Lower leg skin (tissue), 4 donors: ENCODE measurements at regions not wholly inside any gene's neighbourhood (a gene's known extent, or its start where the extent isn't known, plus 50 kb on each side); places are given as distances from the start of the nearest gene placed in this dataset.
A peak's percentile ranks its signal among the peaks of the same experiment; 100 is the strongest.

ENCODE experiments used
- DNase-seq, 2 donors: peaks; one replicate each; pipeline ENCODE4 v3.0.0-alpha.2; 2019; ENCODE audit warnings: low spot score in 2 of 2
- H3K4me3 ChIP-seq: fragments of 200-600 bp; sonication (generic); 2 replicates; pipeline ENCODE4 v1.5.1; 2017; ENCODE audit warnings: mild to moderate bottlenecking, low read depth; ENCODE audit not compliant: poor library complexity, severe bottlenecking
- CTCF ChIP-seq, 3 donors: fragments of 450-650 bp; IDR thresholded peaks; one replicate each; pipeline ENCODE4 v1.5.1; 2016; ENCODE audit warnings: antibody characterized with exemption in 3 of 3, mild to moderate bottlenecking in 3 of 3, moderate library complexity in 2 of 3
- POLR2A ChIP-seq, 2 donors: fragments of 450-650 bp; IDR thresholded peaks; one replicate each; pipeline ENCODE4 v1.6.1; 2016 to 2017; ENCODE audit warnings: antibody characterized with exemption in 2 of 2, mild to moderate bottlenecking in 1 of 2, moderate library complexity in 1 of 2
- WGBS, 2 donors: methylation state at CpG; one replicate each; pipeline ENCODE4 v1.1.5; 2018; 5-methylcytosine and 5-hydroxymethylcytosine counted together
- intact Hi-C: fragments of 100-400 bp; cut with DNase I; formaldehyde crosslinking; loops from one replicate; pipeline ENCODE4 v1.15.0; 2023; ENCODE audit warnings: low total_unique reads

- 90 to 91% methylated on average over 1 of the region's 1 CpG for WGBS, 2 donors
- no peak for DNase-seq
- intact Hi-C loops = no loop called here
- TF ChIP-seq POLR2A (IDR thresholded peaks at IDR 0.05) = no peak
- TF ChIP-seq CTCF (IDR thresholded peaks at IDR 0.05) = no peak
- H3K4me3 ChIP-seq = no peak overlapping the region
Measured at GRCh38 chr6:142548566-142548965, 246.8 kb downstream of the ADGRG6 start.

- intact Hi-C loops = no loop called here
- TF ChIP-seq CTCF (IDR thresholded peaks at IDR 0.05) (no peak), POLR2A (IDR thresholded peaks at IDR 0.05) (no peak)
- H3K4me3 ChIP-seq = no peak overlapping the region
- DNase-seq = no peak
- 57% methylated on average over 7 of the region's 7 CpGs for WGBS, 2 donors
Measured at GRCh38 chr6:142550310-142551063, 248.7 kb downstream of the ADGRG6 start.

GRCh38 chr6:142551274-142551811, 249.5 kb downstream of the ADGRG6 start:
- 27 to 31% methylated on average over 9 of the region's 9 CpGs for WGBS, 2 donors
- H3K4me3 ChIP-seq = no peak overlapping the region
- no peak for TF ChIP-seq CTCF (IDR thresholded peaks at IDR 0.05)
- TF ChIP-seq POLR2A (IDR thresholded peaks at IDR 0.05) = no peak
- intact Hi-C loops = no loop called here
- DNase-seq = peak; percentile 39 to 86

GRCh38 chr6:142558786-142559185, 257.0 kb downstream of the ADGRG6 start:
- H3K4me3 ChIP-seq = no peak overlapping the region
- intact Hi-C loops = no loop called here
- no peak for DNase-seq
- WGBS, 2 donors = 85 to 96% methylated on average over 3 of the region's 3 CpGs
- no peak for TF ChIP-seq CTCF (IDR thresholded peaks at IDR 0.05)
- TF ChIP-seq POLR2A (IDR thresholded peaks at IDR 0.05) = no peak

GRCh38 chr6:142561511-142562265, 259.9 kb downstream of the ADGRG6 start:
- intact Hi-C loops = no loop called here
- H3K4me3 ChIP-seq = no peak overlapping the region
- WGBS, 2 donors = 86 to 94% methylated on average over 3 of the region's 3 CpGs
- no peak for TF ChIP-seq POLR2A (IDR thresholded peaks at IDR 0.05)
- TF ChIP-seq CTCF (IDR thresholded peaks at IDR 0.05) = no peak
- no peak for DNase-seq
